ENCODE measurements at regions not wholly inside any gene's neighbourhood (a gene's known extent, or its start where the extent isn't known, plus 50 kb on each side); places are given as distances from the start of the nearest gene placed in this dataset.

GRCh38 chr19:13604902-13605586, 98.8 kb upstream of the CACNA1A start:
- Histone ChIP-seq H3K9me3 (ENCODE audit: control insufficient read depth, insufficient read depth, low read depth, low read length) (no peaks in the 10 kb centered on the region), H3K9ac (ENCODE audit: low read length) (no peak overlapping the region), H3K4me3 (ENCODE audit: low read depth, low read length) (no peak overlapping the region), H3K27ac (ENCODE audit: low read depth, low read length) (no peak overlapping the region), H3K27me3 (ENCODE audit: control insufficient read depth, insufficient read depth, low read length) (no peaks in the 10 kb centered on the region), H3K4me1 (ENCODE audit: control insufficient read depth, insufficient read depth, low read length) (0 out of 2 replicates have a peak, but pooled peaks cover 4% of the 10 kb centered on the region), H3K36me3 (ENCODE audit: control insufficient read depth, insufficient read depth, low read length) (no peaks in the 10 kb centered on the region)

- no peak overlapping the region for H3K9ac ChIP-seq (ENCODE audit: low read length)
- no peaks in the 10 kb centered on the region for H3K27me3 ChIP-seq (ENCODE audit: control insufficient read depth, insufficient read depth, low read length)
- no peaks in the 10 kb centered on the region for H3K4me1 ChIP-seq (ENCODE audit: control insufficient read depth, insufficient read depth, low read length)
- H3K9me3 ChIP-seq (ENCODE audit: control insufficient read depth, insufficient read depth, low read depth, low read length): no peaks in the 10 kb centered on the region
- H3K27ac ChIP-seq (ENCODE audit: low read depth, low read length): no peak overlapping the region
- H3K36me3 ChIP-seq (ENCODE audit: control insufficient read depth, insufficient read depth, low read length): no peaks in the 10 kb centered on the region
- H3K4me3 ChIP-seq (ENCODE audit: low read depth, low read length): no peak overlapping the region
These were observed 94.5 kb upstream of the CACNA1A start for GRCh38 chr19:13600802-13601201.

- Histone ChIP-seq H3K9ac (ENCODE audit: low read length) (no peak overlapping the region), H3K36me3 (ENCODE audit: control insufficient read depth, insufficient read depth, low read length) (no peaks in the 10 kb centered on the region), H3K9me3 (ENCODE audit: control insufficient read depth, insufficient read depth, low read depth, low read length) (no peaks in the 10 kb centered on the region), H3K27ac (ENCODE audit: low read depth, low read length) (no peak overlapping the region), H3K4me3 (ENCODE audit: low read depth, low read length) (no peak overlapping the region), H3K4me1 (ENCODE audit: control insufficient read depth, insufficient read depth, low read length) (no peaks in the 10 kb centered on the region), H3K27me3 (ENCODE audit: control insufficient read depth, insufficient read depth, low read length) (no peaks in the 10 kb centered on the region)
These were observed 93.8 kb upstream of the CACNA1A start for GRCh38 chr19:13600091-13600490.

- H3K27me3 ChIP-seq (ENCODE audit: control insufficient read depth, insufficient read depth, low read length): no peaks in the 10 kb centered on the region
- no peak overlapping the region for H3K9ac ChIP-seq (ENCODE audit: low read length)
- H3K27ac ChIP-seq (ENCODE audit: low read depth, low read length): no peak overlapping the region
These were observed 93.4 kb upstream of the CACNA1A start for GRCh38 chr19:13599681-13600080.

GRCh38 chr19:13598098-13598497, 91.8 kb upstream of the CACNA1A start:
- no peaks in the 10 kb centered on the region for H3K9me3 ChIP-seq (ENCODE audit: control insufficient read depth, insufficient read depth, low read depth, low read length)
- no peaks in the 10 kb centered on the region for H3K36me3 ChIP-seq (ENCODE audit: control insufficient read depth, insufficient read depth, low read length)
- H3K4me3 ChIP-seq (ENCODE audit: low read depth, low read length): no peak overlapping the region
- H3K9ac ChIP-seq (ENCODE audit: low read length): no peak overlapping the region
- no peaks in the 10 kb centered on the region for H3K27me3 ChIP-seq (ENCODE audit: control insufficient read depth, insufficient read depth, low read length)
- no peaks in the 10 kb centered on the region for H3K4me1 ChIP-seq (ENCODE audit: control insufficient read depth, insufficient read depth, low read length)
- H3K27ac ChIP-seq (ENCODE audit: low read depth, low read length): no peak overlapping the region

More at GRCh38 chr19:13599681-13600080, 93.4 kb upstream of the CACNA1A start:
- no peaks in the 10 kb centered on the region for H3K9me3 ChIP-seq (ENCODE audit: control insufficient read depth, insufficient read depth, low read depth, low read length)
- H3K4me3 ChIP-seq (ENCODE audit: low read depth, low read length): no peak overlapping the region
- H3K4me1 ChIP-seq (ENCODE audit: control insufficient read depth, insufficient read depth, low read length): no peaks in the 10 kb centered on the region
- H3K36me3 ChIP-seq (ENCODE audit: control insufficient read depth, insufficient read depth, low read length): no peaks in the 10 kb centered on the region

DNA sequence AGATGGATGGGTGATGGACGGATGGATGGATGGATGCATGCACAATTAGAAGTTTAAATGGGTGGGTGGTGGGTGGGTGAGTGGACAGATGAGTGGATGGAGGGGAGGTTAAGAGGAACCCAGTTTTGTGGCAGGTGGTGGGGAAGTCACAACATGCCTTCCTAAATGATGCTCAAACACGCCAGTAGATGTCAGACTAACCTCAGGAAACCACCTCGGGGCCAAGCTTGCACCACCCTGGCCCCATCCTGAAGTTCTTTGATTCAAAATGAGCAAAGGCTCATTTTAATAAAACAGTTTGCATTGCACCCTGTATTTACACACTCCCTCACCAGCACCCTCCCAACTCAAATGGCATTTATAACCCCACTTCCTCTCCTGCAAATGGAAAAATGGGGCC, 91.4 kb upstream of the CACNA1A start:
- Histone ChIP-seq H3K4me1 (ENCODE audit: control insufficient read depth, insufficient read depth, low read length) (no peaks in the 10 kb centered on the region), H3K4me3 (ENCODE audit: low read depth, low read length) (no peak overlapping the region), H3K27me3 (ENCODE audit: control insufficient read depth, insufficient read depth, low read length) (no peaks in the 10 kb centered on the region), H3K9ac (ENCODE audit: low read length) (no peak overlapping the region), H3K36me3 (ENCODE audit: control insufficient read depth, insufficient read depth, low read length) (no peaks in the 10 kb centered on the region), H3K9me3 (ENCODE audit: control insufficient read depth, insufficient read depth, low read depth, low read length) (no peaks in the 10 kb centered on the region), H3K27ac (ENCODE audit: low read depth, low read length) (no peak overlapping the region)

DNA sequence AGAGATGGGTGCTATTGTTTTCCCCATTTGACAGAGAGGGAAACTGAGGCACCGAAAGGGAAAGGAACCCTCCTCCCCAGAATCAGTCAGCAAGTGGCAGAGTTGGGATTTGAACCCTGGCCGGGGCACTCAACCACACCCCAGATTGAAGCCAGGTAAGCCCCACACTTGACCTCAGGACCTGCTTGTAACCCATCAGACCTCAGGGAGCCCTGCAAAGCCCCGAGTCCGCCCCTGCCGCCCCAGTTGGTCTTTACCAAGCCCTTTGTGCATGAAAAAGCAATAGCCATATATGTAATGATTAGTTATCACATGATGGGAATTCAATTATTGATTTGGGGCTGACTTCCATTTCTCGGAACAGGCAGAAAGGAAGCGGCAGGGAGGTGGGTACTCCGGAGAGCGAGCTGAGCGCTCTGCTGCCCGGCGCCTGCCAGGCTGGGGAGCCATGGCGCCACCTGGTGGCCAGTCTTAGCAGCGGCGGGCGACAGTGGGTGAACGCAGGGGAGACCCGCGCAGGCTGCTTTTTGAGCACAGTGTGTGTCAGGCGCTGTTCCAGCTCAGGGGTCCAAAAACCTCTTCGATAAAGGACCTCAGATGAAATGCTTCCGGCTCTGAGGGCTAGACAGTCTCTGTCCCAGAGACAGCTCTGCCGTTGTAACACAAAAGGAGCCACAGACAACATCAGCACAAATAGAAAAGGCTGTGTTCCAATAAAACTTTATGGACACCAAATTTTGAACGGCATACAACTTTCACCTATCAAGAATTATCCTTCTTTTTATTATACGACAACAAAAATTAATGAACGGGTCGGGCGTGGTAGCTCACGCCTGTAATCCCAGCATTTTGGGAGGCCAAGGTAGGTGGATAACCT, 82.9 kb upstream of the CACNA1A start:
- Histone ChIP-seq H3K27me3 (ENCODE audit: control insufficient read depth, insufficient read depth, low read length) (no peaks in the 10 kb centered on the region), H3K9ac (ENCODE audit: low read length) (no peak overlapping the region)

GRCh38 chr19:13585512-13585911, 79.2 kb upstream of the CACNA1A start:
- Histone ChIP-seq H3K9me3 (ENCODE audit: control insufficient read depth, insufficient read depth, low read depth, low read length) (no peaks in the 10 kb centered on the region), H3K4me1 (ENCODE audit: control insufficient read depth, insufficient read depth, low read length) (no peaks in the 10 kb centered on the region), H3K9ac (ENCODE audit: low read length) (no peak overlapping the region), H3K27me3 (ENCODE audit: control insufficient read depth, insufficient read depth, low read length) (no peaks in the 10 kb centered on the region), H3K36me3 (ENCODE audit: control insufficient read depth, insufficient read depth, low read length) (no peaks in the 10 kb centered on the region), H3K4me3 (ENCODE audit: low read depth, low read length) (no peak overlapping the region), H3K27ac (ENCODE audit: low read depth, low read length) (no peak overlapping the region)

More for the DNA sequence above, 82.9 kb upstream of the CACNA1A start:
- Histone ChIP-seq H3K4me1 (ENCODE audit: control insufficient read depth, insufficient read depth, low read length) (no peaks in the 10 kb centered on the region), H3K9me3 (ENCODE audit: control insufficient read depth, insufficient read depth, low read depth, low read length) (no peaks in the 10 kb centered on the region), H3K36me3 (ENCODE audit: control insufficient read depth, insufficient read depth, low read length) (no peaks in the 10 kb centered on the region), H3K27ac (ENCODE audit: low read depth, low read length) (no peak overlapping the region), H3K4me3 (ENCODE audit: low read depth, low read length) (peak overlapping the region; percentile 32; the same call in 1 of the 2 replicates)

DNA sequence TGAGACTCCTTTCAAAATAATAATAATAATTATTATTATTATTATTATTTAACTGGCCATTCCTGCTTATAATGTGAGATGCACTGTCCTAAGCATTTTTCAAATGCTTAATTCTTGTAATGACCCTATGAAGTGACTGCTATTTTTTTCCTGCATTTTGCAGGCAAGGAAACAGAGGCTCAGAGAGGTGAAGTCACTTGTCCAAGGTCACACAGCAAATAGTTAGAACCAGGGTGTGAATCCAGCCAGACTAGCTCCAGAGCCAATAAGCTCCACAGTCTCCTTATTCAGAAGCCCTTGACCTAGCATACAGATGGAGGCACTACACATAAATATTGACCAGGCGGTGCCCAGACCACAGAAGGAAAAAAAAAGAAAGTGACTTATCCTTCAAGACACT, 77.5 kb upstream of the CACNA1A start:
- H3K4me3 ChIP-seq (ENCODE audit: low read depth, low read length): no peak overlapping the region
- H3K36me3 ChIP-seq (ENCODE audit: control insufficient read depth, insufficient read depth, low read length): no peaks in the 10 kb centered on the region
- H3K9ac ChIP-seq (ENCODE audit: low read length): no peak overlapping the region
- no peaks in the 10 kb centered on the region for H3K4me1 ChIP-seq (ENCODE audit: control insufficient read depth, insufficient read depth, low read length)
- no peak overlapping the region for H3K27ac ChIP-seq (ENCODE audit: low read depth, low read length)
- no peaks in the 10 kb centered on the region for H3K9me3 ChIP-seq (ENCODE audit: control insufficient read depth, insufficient read depth, low read depth, low read length)
- H3K27me3 ChIP-seq (ENCODE audit: control insufficient read depth, insufficient read depth, low read length): no peaks in the 10 kb centered on the region

DNA sequence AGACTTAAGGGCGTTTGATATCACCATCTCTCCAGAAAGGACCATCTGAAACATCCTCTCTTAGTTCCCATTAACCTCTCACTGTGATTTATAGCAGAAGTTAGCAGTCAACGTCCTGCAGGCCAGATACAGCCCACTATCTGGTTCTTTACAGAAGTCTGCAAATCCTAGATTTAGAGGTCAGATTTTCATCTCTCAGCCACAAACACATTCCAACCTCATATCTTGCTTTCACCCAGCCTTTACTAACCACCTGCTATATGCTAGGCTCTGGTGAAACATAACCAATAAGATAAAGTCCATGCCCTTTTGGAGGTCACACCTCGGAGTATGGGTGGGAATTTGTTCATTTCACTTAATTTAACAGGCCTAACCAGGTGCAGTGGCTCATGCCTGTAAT, 76.8 kb upstream of the CACNA1A start:
- H3K27ac ChIP-seq (ENCODE audit: low read depth, low read length): no peak overlapping the region
- H3K4me3 ChIP-seq (ENCODE audit: low read depth, low read length): no peak overlapping the region

GRCh38 chr19:13581576-13581975, 75.3 kb upstream of the CACNA1A start:
- H3K27ac ChIP-seq (ENCODE audit: low read depth, low read length): no peak overlapping the region
- H3K9me3 ChIP-seq (ENCODE audit: control insufficient read depth, insufficient read depth, low read depth, low read length): peaks cover 14% of the 10 kb centered on the region
- no peak overlapping the region for H3K9ac ChIP-seq (ENCODE audit: low read length)
- H3K4me1 ChIP-seq (ENCODE audit: control insufficient read depth, insufficient read depth, low read length): no peaks in the 10 kb centered on the region
- H3K36me3 ChIP-seq (ENCODE audit: control insufficient read depth, insufficient read depth, low read length): no peaks in the 10 kb centered on the region
- no peak overlapping the region for H3K4me3 ChIP-seq (ENCODE audit: low read depth, low read length)
- no peaks in the 10 kb centered on the region for H3K27me3 ChIP-seq (ENCODE audit: control insufficient read depth, insufficient read depth, low read length)

More for the DNA sequence above, 76.8 kb upstream of the CACNA1A start:
- Histone ChIP-seq H3K9me3 (ENCODE audit: control insufficient read depth, insufficient read depth, low read depth, low read length) (no peaks in the 10 kb centered on the region), H3K4me1 (ENCODE audit: control insufficient read depth, insufficient read depth, low read length) (no peaks in the 10 kb centered on the region), H3K27me3 (ENCODE audit: control insufficient read depth, insufficient read depth, low read length) (no peaks in the 10 kb centered on the region), H3K36me3 (ENCODE audit: control insufficient read depth, insufficient read depth, low read length) (no peaks in the 10 kb centered on the region), H3K9ac (ENCODE audit: low read length) (no peak overlapping the region)
